HFF-Myc (cell line): ENCODE measurements at regions not wholly inside any gene's neighbourhood (a gene's known extent, or its start where the extent isn't known, plus 50 kb on each side); places are given as distances from the start of the nearest gene placed in this dataset.
A peak's percentile ranks its signal among the peaks of the same experiment; 100 is the strongest.

Experiments used
- DNase-seq: peaks from one replicate; pipeline ENCODE4 v3.0.0-alpha.2; 2011; ENCODE audit warnings: low read depth; ENCODE audit errors: extremely low read depth
- H3K4me3 ChIP-seq: replicated peaks from 2 replicates; pipeline ENCODE4 v1.5.1; 2011; ENCODE audit warnings: low read depth, mild to moderate bottlenecking, control low read depth, low read length
- TF ChIP-seq, protein P1 (sequence below): IDR thresholded peaks from 2 replicates; pipeline ENCODE4 v1.5.1; 2012; ENCODE audit warnings: mild to moderate bottlenecking, low read depth, low read length, control low read depth; ENCODE audit errors: missing control alignments

DNA sequence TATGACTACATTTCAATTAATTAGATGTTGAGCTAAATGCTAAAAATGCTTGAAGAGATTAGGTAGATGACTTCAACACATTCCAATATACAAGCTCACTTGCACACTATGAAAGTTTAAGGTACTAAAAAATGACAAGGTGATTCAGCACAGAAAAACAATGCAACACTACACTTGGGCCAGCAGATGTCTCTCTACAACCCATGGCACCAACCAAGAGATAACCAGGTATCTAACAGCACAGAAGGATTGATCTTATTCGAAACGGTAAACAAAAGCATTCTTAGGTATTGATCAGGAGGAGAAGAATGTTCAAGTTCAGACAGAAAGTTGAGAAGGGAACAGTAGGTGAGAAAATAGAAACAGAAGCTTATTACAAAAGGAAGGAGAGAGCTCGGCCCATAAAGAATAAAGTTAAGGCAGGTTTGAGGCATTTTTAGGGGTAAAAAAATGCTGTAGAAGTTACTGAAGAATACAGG, 248.2 kb upstream of the KLF14 start:
- TF ChIP-seq, protein P1, sequence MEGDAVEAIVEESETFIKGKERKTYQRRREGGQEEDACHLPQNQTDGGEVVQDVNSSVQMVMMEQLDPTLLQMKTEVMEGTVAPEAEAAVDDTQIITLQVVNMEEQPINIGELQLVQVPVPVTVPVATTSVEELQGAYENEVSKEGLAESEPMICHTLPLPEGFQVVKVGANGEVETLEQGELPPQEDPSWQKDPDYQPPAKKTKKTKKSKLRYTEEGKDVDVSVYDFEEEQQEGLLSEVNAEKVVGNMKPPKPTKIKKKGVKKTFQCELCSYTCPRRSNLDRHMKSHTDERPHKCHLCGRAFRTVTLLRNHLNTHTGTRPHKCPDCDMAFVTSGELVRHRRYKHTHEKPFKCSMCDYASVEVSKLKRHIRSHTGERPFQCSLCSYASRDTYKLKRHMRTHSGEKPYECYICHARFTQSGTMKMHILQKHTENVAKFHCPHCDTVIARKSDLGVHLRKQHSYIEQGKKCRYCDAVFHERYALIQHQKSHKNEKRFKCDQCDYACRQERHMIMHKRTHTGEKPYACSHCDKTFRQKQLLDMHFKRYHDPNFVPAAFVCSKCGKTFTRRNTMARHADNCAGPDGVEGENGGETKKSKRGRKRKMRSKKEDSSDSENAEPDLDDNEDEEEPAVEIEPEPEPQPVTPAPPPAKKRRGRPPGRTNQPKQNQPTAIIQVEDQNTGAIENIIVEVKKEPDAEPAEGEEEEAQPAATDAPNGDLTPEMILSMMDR: peak; percentile 62
- no peak for DNase-seq

DNA sequence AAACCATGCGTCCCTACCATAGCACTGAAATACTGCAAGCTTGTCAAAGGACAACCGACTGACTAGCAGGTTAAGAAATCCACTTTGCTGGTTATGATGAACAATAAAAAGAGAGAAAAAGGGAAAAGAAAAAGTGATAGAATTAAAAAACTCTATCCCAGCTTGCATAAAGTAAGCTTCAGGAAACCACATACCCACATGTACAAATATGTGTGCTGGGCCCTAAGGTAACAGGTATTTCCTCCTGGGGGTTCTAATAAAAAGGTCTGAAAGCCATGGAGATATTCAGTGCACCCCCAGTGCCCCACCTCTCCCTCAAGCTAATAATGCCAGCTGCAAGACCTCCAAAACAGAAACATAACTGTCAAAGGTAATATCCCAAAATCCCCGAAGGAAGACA, 248.6 kb upstream of the KLF14 start:
- no peak for DNase-seq

More for the DNA sequence above, 248.2 kb upstream of the KLF14 start:
- no peak overlapping the region for H3K4me3 ChIP-seq

DNA sequence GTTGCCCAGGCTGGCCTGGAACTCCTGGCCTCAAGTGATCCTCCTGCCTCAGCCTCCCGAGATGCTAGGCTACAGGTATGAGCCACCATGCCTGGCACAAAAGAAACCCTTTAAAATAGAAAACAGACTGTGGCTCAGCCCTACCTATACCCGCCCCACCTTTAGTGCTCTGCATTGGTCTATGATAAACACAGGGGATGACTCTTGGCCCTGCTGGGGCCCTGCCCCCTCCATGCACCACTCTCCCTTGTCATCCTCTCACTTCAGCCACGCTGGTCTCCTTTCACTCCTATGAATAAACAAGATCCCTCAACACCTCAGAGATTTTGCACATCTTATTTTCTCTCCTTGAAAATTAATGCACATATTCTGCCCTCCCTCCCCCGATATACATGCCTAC, 251.4 kb upstream of the KLF14 start:
- DNase-seq: no peak
- TF ChIP-seq, protein P1: no peak
- H3K4me3 ChIP-seq: no peak overlapping the region

More for the DNA sequence above, 248.6 kb upstream of the KLF14 start:
- TF ChIP-seq, protein P1: no peak
- no peak overlapping the region for H3K4me3 ChIP-seq

DNA sequence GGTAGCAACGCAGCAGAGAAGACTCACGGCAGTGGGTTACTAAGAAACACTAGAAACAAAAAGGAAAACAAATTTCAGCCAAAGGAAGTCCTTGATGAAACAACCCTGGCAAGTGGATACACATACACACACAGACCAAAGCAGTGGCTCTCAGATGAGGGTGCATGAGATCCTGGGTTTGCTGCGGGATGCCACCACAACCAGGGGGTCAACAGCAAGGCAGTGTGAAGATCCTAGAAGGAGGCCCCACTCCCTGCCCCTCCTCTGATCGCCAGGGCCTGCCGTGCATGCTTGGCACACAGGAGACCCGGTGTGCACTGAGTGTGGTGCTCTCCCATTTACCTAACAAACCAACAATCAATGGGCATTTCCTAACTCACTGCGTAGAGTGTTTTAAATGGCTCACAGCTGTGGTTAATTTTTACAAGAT, 252.3 kb upstream of the KLF14 start:
- no peak overlapping the region for H3K4me3 ChIP-seq
- DNase-seq: no peak
- TF ChIP-seq, protein P1: no peak

DNA sequence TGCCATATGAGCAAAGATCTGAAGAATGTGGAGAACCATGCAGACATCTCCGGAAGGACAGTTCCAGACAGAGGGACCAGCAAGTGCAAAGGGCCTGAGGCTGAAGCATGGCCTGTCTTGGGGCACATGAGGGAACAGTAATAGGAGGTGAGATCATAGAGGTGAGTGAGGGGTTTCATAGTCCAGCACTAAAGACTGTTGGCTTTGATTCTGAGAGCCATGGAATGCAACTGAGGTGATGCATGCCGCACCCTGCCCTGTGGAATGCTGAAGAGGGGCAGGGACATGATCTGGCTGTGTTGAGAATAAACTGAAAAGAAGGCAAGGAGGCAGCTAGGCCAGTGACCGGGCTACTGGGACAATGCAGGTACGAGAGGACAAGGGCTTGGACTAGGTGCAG, 253.1 kb upstream of the KLF14 start:
- no peak for DNase-seq
- TF ChIP-seq, protein P1: no peak

DNA sequence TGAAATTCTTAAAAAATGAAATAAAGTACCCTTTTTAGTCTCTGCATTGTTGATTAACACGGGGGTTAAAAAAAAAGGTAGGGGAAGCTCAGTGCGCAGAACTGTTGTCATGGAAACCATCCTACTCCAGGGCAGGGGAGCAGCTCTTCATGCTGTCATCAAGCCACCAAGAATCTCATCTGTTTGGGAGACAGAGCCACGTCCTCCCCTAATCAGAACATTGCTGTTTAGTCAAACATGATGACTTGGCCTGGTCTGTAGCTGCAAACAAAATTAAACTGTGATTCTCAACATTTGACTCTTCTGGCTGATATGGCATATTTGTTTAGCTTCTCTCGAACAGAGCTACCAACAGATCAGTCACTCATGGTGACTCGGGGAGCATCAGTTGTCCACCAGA, 254.4 kb upstream of the KLF14 start:
- no peak overlapping the region for H3K4me3 ChIP-seq
- DNase-seq: no peak
- TF ChIP-seq, protein P1: no peak

More for the DNA sequence above, 253.1 kb upstream of the KLF14 start:
- no peak overlapping the region for H3K4me3 ChIP-seq
